Tibial nerve (tissue), 4 donors: ENCODE measurements at regions not wholly inside any gene's neighbourhood (a gene's known extent, or its start where the extent isn't known, plus 50 kb on each side); places are given as distances from the start of the nearest gene placed in this dataset.

Experiments
- EP300 ChIP-seq, 2 donors: sonication (generic); formaldehyde crosslinking; IDR thresholded peaks; one replicate each; pipeline ENCODE4 v1.6.1; 2017; ENCODE audit warnings: antibody characterized with exemption in 2 of 2, mild to moderate bottlenecking in 1 of 2
- TF ChIP-seq, protein P1 (sequence below), 5 experiments: fragments of 200-600 bp in 3 of 5; fragments of 450-650 bp in 2 of 5; sonication (generic) in 3 of 5; IDR thresholded peaks; one replicate each; pipeline ENCODE4 v1.5.1; 2016 to 2019; ENCODE audit warnings: antibody characterized with exemption in 5 of 5, mild to moderate bottlenecking in 3 of 5, moderate library complexity in 2 of 5

DNA sequence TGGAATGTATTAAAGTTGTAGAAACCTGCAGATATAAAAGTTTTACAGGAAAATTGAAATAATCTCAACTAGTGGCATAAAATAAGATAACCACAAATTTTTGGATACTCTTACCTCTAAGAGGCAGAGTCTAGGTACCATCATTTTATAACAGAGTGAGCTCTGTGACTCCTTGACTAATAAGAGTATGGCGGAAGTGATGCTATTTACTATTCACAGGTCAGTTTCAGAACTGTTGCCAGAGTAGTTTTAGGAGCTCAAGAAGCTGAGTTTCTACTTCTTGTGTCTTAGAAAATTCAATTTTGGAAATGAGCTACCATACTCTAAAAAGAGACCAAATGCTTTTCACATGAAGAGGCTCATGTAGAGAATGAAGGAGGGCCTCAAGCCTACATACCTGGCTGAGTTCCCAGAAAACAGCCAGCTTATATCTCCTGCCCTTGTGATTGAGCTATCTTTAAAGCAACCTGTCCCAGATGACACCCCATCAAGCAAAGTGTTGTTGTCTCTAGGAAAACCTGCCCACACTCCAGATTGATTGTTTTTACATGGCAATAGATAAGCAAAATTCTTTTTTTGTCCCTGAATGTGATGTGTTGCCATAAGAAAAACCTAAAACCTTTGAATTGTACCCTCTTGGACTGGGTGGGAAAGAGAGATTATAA, 712.8 kb upstream of the CNTN5 start:
- TF ChIP-seq, protein P1, sequence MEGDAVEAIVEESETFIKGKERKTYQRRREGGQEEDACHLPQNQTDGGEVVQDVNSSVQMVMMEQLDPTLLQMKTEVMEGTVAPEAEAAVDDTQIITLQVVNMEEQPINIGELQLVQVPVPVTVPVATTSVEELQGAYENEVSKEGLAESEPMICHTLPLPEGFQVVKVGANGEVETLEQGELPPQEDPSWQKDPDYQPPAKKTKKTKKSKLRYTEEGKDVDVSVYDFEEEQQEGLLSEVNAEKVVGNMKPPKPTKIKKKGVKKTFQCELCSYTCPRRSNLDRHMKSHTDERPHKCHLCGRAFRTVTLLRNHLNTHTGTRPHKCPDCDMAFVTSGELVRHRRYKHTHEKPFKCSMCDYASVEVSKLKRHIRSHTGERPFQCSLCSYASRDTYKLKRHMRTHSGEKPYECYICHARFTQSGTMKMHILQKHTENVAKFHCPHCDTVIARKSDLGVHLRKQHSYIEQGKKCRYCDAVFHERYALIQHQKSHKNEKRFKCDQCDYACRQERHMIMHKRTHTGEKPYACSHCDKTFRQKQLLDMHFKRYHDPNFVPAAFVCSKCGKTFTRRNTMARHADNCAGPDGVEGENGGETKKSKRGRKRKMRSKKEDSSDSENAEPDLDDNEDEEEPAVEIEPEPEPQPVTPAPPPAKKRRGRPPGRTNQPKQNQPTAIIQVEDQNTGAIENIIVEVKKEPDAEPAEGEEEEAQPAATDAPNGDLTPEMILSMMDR (IDR thresholded peaks at IDR 0.05), result no peak
- no peak for TF ChIP-seq EP300 (IDR thresholded peaks at IDR 0.05)
